K562 (cell line): ENCODE measurements at regions not wholly inside any gene's neighbourhood (a gene's known extent, or its start where the extent isn't known, plus 50 kb on each side); places are given as distances from the start of the nearest gene placed in this dataset.

Experiments
- ARID3A ChIP-seq: IDR thresholded peaks from 2 replicates; pipeline ENCODE4 v1.6.1; 2012; ENCODE audit warnings: low read depth, low read length, improper control_type of control experiment, borderline replicate concordance
- DPF2 ChIP-seq: fragments of 450-650 bp; IDR thresholded peaks from 2 replicates; pipeline ENCODE4 v1.6.1; 2016
- E2F1 ChIP-seq: sonication (generic); formaldehyde crosslinking; IDR thresholded peaks from 2 replicates; pipeline ENCODE4 v1.8.1; 2023; ENCODE audit warnings: mild to moderate bottlenecking, missing genetic modification reagents, moderate library complexity
- RBM22 ChIP-seq: fragments of 200-400 bp; formaldehyde crosslinking; IDR thresholded peaks from 2 replicates; pipeline ENCODE4 v1.6.1; 2018; ENCODE audit warnings: low read length, low read depth; ENCODE audit not compliant: poor library complexity, severe bottlenecking
- REST ChIP-seq, 2 experiments: fragments of 450-650 bp; formaldehyde crosslinking in 1 of 2; IDR thresholded peaks; 2 replicates each; pipeline versions ENCODE4 v1.4.0 to v1.6.1; 2014 to 2020; ENCODE audit warnings: mild to moderate bottlenecking in 2 of 2, borderline replicate concordance in 1 of 2, low read depth in 1 of 2
- SMARCB1 ChIP-seq: IDR thresholded peaks from 2 replicates; pipeline ENCODE4 v1.6.1; 2011; ENCODE audit warnings: improper control_type of control experiment, low read depth; ENCODE audit not compliant: insufficient read length
- TAF15 ChIP-seq: fragments of 200-400 bp; formaldehyde crosslinking; IDR thresholded peaks from 2 replicates; pipeline ENCODE4 v1.6.1; 2017; ENCODE audit warnings: mild to moderate bottlenecking, low read depth, low read length, moderate library complexity
- ZC3H8 ChIP-seq: fragments of 450-650 bp; IDR thresholded peaks from 2 replicates; pipeline ENCODE4 v1.6.1; 2017
- ZNF24 ChIP-seq: fragments of 450-650 bp; IDR thresholded peaks from 2 replicates; pipeline ENCODE4 v1.6.1; 2016
- TF ChIP-seq, protein P1 (sequence below): sonication (generic); formaldehyde crosslinking; IDR thresholded peaks from 2 replicates; pipeline ENCODE4 v1.8.0; 2022; ENCODE audit warnings: mild to moderate bottlenecking, low read depth, missing genetic modification reagents
- TF ChIP-seq, protein P2 (sequence below): sonication (generic); formaldehyde crosslinking; IDR thresholded peaks from 2 replicates; pipeline ENCODE4 v1.8.0; 2022; ENCODE audit warnings: mild to moderate bottlenecking, missing genetic modification reagents

- TF ChIP-seq ZNF24 (no peak), TAF15 (no peak), REST (IDR thresholded peaks at IDR 0.05; ENCODE audit: borderline replicate concordance) (no peak), REST (CRISPR knock-in tag; IDR thresholded peaks at IDR 0.05; ENCODE audit: low read depth) (no peak), ZC3H8 (no peak), E2F1 (no peak), ARID3A (no peak), SMARCB1 (no peak), RBM22 (no peak), DPF2 (no peak)
- TF ChIP-seq, protein P1, sequence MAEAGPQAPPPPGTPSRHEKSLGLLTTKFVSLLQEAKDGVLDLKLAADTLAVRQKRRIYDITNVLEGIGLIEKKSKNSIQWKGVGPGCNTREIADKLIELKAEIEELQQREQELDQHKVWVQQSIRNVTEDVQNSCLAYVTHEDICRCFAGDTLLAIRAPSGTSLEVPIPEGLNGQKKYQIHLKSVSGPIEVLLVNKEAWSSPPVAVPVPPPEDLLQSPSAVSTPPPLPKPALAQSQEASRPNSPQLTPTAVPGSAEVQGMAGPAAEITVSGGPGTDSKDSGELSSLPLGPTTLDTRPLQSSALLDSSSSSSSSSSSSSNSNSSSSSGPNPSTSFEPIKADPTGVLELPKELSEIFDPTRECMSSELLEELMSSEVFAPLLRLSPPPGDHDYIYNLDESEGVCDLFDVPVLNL (CRISPR knock-in tag): no peak
- TF ChIP-seq, protein P2, sequence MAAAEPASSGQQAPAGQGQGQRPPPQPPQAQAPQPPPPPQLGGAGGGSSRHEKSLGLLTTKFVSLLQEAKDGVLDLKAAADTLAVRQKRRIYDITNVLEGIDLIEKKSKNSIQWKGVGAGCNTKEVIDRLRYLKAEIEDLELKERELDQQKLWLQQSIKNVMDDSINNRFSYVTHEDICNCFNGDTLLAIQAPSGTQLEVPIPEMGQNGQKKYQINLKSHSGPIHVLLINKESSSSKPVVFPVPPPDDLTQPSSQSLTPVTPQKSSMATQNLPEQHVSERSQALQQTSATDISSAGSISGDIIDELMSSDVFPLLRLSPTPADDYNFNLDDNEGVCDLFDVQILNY (CRISPR knock-in tag): no peak
Observed at GRCh38 chr21:41597227-41597626, 89.3 kb upstream of the TMPRSS2 start.
